Fibroblast of the aortic adventitia (primary cell): ENCODE measurements at regions not wholly inside any gene's neighbourhood (a gene's known extent, or its start where the extent isn't known, plus 50 kb on each side); places are given as distances from the start of the nearest gene placed in this dataset.
"Not testable (repeated sequence)": the region's sequence is repeated elsewhere in the genome, so short reads cannot be mapped to it uniquely, and the experiment has no call there.

ENCODE experiments used
- DNase-seq: peaks from one replicate; pipeline ENCODE4 v3.0.0-alpha.2; 2010; ENCODE audit warnings: low read depth
- H3K4me3 ChIP-seq: 2 replicates; pipeline ENCODE4 v1.5.1; 2011; ENCODE audit warnings: low read depth, mild to moderate bottlenecking, control low read depth, low read length, moderate library complexity
- TF ChIP-seq, protein P1 (sequence below): IDR thresholded peaks from 2 replicates; pipeline ENCODE4 v1.5.1; 2011; ENCODE audit warnings: mild to moderate bottlenecking, low read length, control low read depth, inconsistent platforms; ENCODE audit not compliant: insufficient read depth

DNA sequence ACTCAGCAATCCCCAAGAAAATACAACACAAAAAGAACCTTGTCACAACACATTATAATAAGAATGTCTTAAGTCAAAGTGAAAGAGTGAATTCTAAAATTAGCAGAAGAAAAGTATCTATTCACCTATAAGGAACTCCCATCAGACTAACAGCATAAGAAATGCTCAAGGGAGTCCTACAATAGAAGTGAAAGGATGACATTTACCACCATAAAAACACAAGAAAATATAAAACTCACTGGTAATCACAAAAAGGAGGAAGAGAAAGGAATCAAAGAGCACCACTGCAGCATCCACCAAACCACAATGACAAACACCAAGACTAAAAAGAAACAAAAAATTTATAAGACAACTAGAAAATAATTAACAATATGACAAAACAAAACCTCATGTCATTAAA lies 257.0 kb upstream of the AGTR2 start:
- no peak overlapping the region for H3K4me3 ChIP-seq
- TF ChIP-seq, protein P1, sequence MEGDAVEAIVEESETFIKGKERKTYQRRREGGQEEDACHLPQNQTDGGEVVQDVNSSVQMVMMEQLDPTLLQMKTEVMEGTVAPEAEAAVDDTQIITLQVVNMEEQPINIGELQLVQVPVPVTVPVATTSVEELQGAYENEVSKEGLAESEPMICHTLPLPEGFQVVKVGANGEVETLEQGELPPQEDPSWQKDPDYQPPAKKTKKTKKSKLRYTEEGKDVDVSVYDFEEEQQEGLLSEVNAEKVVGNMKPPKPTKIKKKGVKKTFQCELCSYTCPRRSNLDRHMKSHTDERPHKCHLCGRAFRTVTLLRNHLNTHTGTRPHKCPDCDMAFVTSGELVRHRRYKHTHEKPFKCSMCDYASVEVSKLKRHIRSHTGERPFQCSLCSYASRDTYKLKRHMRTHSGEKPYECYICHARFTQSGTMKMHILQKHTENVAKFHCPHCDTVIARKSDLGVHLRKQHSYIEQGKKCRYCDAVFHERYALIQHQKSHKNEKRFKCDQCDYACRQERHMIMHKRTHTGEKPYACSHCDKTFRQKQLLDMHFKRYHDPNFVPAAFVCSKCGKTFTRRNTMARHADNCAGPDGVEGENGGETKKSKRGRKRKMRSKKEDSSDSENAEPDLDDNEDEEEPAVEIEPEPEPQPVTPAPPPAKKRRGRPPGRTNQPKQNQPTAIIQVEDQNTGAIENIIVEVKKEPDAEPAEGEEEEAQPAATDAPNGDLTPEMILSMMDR = no peak
- DNase-seq = no peak

DNA sequence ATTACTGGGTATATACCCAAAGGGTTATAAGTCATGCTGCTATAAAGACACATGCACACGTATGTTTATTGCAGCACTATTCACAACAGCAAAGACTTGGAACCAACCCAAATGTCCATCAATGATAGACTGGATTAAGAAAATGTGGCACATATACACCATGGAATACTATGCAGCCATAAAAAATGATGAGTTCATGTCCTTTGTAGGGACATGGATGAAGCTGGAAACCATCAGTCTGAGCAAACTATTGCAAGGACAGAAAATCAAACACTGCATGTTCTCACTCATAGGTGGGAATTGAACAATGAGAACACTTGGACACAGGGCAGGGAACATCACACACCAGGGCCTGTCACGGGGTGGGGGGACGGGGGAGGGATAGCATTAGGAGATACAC lies 254.9 kb upstream of the AGTR2 start:
- not testable (repeated sequence) for H3K4me3 ChIP-seq, DNase-seq

DNA sequence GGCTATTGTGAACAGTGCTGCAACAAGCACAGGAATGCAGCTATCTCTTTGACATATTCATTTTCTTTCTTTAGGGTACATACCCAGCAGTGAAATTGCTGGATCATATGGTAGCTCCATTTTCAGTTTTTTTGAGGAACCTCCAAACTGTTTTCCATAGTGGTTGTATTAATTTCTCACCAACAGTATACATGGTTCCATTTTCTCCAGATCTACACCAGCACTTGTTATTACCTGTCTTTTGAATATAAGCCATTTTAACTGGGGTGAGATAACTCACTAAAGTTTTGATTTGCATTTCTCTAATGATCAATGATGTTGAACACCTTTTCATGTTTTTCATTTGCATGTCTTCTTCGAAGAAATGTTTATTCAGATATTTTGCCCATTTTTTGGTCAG lies 241.1 kb upstream of the AGTR2 start:
- no peak for DNase-seq
- TF ChIP-seq, protein P1 = no peak
- no peak overlapping the region for H3K4me3 ChIP-seq

DNA sequence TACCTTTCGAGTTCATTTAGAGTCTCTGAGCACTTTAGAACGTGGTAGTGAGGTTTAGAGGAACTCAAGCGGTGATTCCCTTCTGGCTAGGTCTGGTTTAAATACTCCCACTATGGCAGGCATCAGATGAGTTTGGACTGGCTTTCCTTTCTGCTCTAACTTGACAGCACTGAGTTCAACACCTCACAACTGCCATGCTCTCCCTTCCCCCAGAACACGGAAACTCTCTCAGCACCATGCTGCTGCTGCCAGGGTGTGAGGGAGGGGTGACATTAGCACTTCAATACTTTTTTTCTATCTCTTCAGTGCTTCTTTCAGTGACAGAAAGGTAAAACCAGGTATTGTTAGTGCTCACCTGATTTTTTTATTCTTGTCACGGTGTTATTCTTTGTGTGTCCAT lies 234.5 kb upstream of the AGTR2 start:
- TF ChIP-seq, protein P1 = no peak
- H3K4me3 ChIP-seq = no peak overlapping the region
- DNase-seq = no peak

DNA sequence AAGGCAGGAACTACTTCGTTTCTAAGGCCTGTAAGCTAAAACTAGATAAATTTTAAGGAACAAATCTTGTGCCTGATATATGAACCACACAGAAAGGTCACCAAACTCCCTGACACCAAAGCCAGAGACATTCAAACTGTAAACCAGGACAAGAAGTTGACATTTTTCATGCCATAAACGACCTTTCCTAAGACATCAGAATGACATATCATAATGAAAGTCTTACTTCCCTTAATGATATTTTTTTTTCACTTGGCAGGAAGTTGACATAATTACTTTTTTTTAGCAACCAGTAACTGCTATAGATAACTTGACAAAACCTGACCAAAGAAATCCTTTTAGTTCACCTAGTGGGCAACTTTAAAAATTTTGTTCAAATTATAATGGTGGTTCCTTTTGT lies 231.5 kb upstream of the AGTR2 start:
- TF ChIP-seq, protein P1 = no peak

DNA sequence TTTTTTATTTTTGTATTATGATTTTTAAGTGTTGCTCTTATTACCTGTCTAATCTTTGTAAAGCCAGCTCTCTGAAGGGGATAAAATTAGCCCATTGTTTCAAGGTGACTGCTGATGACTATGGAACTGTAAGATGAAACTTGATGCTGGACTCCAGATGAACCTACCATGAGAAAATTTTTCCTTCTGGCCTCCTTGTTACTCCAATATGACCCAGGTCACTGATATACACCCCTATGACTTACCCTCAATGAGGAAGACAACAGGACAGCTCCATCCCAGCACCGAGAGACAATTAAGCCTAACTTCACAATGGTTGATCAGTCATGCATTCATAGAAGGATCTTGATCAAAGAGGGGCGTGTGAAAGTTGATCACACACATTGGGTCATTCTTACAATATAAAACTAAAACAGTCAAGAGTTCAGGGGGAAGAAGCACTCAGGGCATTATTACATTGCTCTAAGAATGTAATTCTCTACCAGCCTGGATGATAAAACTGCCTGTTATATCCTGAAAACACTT lies 230.8 kb upstream of the AGTR2 start:
- TF ChIP-seq, protein P1 = no peak

More for the DNA sequence above, 231.5 kb upstream of the AGTR2 start:
- no peak overlapping the region for H3K4me3 ChIP-seq
- DNase-seq = no peak

DNA sequence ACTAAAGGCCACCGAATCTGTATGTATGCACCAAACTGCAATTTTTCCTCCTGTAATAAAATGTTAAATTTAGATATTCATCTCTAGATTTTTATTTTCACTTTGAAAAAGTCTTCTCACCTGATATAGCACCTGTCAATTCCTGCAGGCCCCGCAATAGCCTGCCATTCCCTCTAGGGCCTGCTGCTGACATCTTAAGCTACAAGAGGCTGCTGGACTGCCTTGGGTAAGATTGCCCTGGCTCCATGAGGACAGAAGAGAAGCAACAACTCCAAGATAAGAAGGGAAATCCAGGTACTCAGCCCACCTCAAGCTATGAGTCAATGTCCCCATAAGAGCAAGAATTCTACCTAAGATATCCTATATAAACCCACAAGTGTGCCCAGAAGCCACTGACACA lies 230.2 kb upstream of the AGTR2 start:
- no peak for DNase-seq
- H3K4me3 ChIP-seq = no peak overlapping the region
- TF ChIP-seq, protein P1 = no peak

More for the DNA sequence above, 230.8 kb upstream of the AGTR2 start:
- H3K4me3 ChIP-seq = no peak overlapping the region
- no peak for DNase-seq
